GM18868 (cell line): ENCODE measurements at regions not wholly inside any gene's neighbourhood (a gene's known extent, or its start where the extent isn't known, plus 50 kb on each side); places are given as distances from the start of the nearest gene placed in this dataset.
"Not testable (repeated sequence)": the region's sequence is repeated elsewhere in the genome, so short reads cannot be mapped to it uniquely, and the experiment has no call there.

Experiments used
- ATAC-seq: cut with Tn5 transposase; IDR thresholded peaks from one replicate; pipeline ENCODE4 v1.9.1; 2021; ENCODE audit warnings: mild to moderate bottlenecking, moderate library complexity; ENCODE audit not compliant: unreplicated experiment

DNA sequence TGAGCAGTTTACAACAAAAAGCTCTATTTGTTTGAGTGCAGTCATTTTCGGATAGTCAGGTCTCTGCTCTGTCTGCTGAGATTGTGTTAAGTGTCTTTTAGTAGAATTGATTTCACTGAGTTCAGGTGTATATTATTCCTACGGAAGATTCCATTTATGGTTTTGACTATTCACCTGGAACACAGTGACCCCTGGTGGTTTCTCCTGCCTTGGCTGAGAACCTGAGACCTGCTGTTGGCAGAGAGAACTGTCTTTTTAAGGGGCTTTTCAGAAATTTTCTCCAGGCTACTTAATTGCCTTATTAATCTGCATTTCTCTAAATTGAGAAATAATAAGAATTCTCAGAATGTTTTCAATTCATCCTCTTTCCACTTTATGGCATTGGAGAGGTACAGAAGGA is 508.0 kb downstream of the TBC1D32 start:
- ATAC-seq: peak; percentile 56

DNA sequence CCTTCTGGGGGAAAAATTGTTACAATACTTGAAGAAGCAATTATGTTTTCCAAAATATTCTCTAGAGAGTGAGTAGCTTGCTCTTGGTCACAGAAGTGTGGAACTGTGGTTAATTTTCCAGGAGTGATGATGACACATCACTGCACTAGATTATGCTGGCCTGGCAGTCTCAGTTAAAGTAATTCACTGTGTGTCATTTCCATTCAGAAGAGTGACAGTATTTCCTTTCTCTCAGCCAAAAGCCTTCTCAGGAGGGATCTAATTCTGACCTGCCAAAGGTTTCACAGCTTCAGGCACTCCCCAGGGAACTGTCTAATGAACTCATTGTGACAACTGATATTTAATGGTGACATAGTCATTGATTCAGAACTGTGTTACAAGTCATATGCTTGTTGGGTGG is 517.5 kb downstream of the TBC1D32 start:
- no peak for ATAC-seq

DNA sequence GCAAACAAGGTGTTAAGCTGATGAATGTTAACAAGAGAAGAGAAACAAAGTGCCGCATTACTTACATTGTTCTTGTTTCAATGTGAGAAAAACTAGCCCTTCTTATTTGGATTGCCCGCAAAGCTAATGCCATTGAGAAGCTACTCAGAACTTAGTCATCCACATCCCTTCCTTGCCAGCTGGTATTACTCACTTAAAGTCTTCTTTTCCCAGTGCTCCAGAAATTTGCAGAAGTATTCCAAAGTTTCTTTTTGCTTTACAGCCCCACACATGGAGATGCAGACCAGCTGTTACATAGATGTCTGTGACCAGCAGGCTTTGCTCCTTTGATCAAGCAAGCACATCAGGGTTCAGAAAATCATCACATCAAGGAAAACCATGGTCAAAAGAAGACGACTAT is 529.0 kb downstream of the TBC1D32 start:
- no peak for ATAC-seq

DNA sequence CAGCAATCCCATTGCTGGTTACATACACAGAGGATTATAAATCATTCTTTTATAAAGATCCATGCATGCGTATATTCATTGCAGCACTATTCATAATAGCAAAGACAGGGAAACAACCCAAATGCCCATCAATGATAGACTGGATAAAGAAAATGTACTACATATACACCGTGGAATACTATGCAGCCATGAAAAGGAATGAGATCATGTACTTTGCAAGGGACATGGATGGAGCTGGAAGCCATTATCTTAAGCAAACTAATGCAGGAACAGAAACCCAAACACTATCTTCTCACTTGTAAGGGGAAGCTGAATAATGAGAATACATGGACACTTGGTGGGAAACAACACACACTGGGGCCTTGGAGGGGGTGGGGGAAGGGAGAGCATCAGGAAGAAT is 529.7 kb downstream of the TBC1D32 start:
- no peak for ATAC-seq

DNA sequence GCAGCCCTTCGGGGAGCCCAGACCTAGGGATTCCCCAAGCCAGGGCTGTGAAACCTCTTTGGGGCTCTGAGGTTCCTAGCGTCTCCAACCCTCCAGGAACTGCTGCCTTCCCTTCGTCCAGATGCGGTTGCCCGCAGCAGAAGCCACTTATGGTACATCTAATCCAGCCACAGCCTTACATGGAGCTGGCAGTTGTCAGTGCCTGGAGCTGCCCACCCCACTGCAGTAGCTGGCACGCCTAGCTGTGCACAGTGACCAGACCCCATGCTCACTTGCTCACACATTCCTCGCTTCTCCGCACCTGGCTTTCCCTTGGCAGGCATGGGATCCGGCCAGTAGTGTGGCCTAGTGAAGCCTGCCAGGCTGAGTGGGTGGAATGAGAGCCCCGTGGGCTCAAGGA is 547.6 kb downstream of the TBC1D32 start:
- ATAC-seq: no peak

DNA sequence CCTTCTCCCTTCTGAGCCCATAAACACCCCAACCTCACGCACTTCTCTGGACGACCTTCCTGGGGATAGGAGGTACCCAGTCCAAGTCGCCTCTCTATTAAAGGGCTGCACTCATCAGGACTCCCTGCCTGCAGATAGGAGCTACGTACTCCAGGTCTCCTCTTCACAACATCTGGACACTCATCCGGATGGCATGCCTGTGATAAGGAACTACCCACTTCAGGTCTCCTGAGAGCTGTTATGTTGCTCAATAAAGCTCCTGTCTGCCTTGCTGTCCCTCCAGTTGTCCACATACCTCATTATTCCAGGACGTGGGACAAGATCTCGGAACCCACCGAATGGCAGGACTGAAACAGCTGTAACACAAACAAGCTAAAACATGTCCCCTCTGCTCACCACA is 548.0 kb downstream of the TBC1D32 start:
- no peak for ATAC-seq

DNA sequence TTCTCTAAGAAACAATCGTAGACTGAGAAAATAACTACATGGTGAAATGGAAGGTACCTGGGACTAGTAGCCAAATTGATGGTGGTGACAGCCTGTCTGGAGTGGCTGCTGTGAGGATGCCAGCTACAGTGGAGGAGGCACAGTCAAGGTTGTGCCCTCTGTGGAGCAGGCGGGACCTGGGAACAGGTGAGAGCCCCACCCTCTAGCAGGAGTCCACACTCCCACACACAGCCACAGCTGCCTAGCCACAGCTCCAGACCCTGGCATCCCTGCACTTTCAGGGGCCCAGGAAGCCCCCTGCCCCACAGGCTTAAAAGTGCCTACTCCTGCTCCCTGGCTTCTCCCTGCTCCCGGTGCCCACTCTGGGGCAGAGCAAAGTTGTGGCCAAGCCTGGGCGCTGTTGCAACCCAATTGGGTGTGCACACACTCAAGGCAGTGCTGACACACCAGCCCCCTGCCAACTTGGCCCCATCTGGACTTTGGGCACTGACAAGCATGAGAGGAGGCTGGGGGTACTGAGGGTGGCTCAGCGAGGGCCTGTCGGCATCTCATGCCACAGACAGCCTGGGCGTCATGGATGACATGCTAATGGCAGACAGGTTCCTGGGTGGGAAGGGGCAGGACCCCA is 548.7 kb downstream of the TBC1D32 start:
- no peak for ATAC-seq

DNA sequence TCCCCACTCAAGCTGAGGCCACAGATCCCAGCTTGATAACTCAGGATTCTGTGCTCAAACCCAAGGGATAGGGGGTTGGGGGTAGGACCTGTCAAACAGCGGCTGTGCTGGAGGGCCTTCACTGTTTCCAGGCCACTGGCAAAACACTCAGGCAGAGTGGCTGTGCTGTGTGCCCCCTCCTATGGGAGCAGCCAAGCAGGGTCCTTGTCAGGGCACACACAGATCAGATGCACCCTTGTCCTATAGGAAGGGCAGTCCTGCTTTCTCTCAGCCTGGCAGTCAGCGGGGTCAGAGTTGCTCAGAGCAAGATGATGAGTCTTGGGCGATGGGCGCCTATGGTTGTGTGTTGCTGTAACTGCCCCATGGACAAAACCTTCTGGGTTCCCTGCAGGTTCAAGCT is 554.8 kb downstream of the TBC1D32 start:
- no peak for ATAC-seq

DNA sequence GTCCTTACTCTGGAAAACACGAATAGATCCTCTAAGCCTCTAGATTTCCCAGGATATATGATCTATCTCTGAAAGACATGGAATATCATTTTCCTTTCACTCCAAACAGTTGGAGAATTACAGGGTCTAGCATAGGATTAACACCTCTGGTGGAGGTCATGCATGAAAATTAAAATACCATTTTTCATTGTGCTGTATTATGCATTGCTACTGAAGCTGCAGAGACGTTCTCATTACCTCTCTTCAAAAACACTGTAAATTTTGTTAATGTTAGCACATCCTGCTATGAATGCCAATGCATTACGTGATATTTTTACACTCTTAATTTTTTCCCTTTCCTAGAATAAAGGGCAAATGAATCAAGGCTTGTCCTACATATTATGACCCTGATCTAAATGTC is 558.6 kb downstream of the TBC1D32 start:
- ATAC-seq: no peak

DNA sequence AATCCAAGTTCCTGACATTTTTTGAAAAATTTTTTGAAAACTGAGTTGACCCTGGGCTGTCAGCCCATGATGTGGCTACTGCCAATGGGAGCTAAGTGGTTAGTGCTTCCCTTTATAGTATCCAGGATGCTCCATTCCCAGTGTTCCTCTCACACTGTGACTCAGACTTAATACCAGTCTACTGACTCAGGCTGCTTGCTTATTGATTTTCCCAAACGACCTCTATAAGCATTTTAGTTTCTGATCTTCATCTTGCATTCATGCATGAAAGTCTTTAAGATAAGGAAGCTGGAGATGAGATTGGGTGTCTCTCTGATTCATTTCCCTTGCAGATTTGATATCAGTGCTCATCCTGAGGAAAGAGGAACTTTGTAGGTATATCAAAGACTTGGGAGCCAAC is 560.0 kb downstream of the TBC1D32 start:
- ATAC-seq: no peak

DNA sequence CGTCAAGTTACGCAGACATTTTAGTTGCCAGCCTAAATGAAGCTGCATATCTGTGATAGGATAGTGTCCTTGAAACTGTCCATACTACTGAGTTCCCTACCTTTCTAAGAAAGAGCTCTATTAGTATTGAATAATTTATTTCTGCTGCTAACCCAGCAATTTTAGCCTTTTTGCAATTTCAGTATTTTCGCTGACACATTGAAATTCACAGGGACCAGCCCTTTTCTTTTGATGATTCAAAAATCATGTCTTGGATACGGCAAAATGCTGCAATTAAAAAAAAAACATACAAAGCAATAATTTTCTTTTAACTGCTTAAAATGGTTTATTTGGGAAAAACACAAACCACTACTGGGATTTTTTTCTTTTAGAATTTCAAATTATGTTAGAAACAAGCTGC is 563.3 kb downstream of the TBC1D32 start:
- ATAC-seq: no peak

DNA sequence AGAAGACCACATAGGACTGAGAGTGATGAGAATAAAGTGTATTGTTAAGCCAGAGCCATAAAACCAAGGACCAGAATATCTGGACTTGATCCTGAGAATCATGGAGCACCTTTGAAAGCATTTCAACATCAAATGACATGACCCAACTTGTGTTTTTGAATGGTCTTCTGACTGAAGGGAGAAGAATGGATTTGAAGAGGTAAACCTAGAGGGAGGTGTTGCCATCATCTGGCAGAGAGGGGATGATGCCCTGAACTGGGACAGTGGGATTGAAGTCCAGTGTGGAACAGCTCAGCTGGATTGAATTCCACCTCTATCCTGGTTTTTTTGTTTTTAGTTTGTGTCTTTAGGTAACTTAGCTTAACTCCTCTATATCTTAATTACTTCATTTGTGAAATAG is 570.0 kb downstream of the TBC1D32 start:
- no peak for ATAC-seq

DNA sequence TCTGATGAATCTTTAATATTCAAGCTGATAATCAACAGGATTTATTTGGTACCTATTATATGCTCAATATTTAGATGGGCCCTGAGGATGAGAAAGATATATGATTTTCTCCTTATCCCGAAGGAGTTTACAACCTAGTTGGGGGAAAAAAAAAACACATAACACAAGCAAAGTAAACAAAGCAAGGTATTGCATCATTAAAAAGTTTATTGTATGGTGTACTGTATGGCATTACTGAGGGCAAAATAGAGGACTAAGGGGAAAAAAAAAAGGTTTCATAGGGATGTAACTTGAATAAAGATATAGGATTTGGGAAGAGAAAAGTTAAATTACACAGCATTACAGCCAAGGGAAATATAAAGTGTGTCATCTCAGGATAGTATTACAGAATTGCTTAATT is 574.7 kb downstream of the TBC1D32 start:
- no peak for ATAC-seq

DNA sequence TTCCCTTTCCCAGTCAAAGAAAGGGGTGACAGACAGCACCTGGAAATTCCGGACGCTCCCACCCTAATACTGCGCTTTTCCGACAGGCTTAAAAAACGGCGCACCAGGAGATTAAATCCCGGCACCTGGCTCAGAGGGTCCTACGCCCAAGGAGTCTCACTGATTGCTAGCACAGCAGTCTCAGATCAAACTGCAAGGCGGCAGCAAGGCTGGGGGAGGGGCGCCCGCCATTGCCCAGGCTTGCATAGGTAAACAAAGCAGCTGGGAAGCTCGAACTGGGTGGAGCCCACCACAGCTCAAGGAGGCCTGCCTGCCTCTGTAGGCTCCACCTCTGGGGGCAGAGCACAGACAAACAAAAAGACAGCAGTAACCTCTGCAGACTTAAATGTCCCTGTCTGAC is 585.7 kb downstream of the TBC1D32 start:
- ATAC-seq: not testable (repeated sequence)

DNA sequence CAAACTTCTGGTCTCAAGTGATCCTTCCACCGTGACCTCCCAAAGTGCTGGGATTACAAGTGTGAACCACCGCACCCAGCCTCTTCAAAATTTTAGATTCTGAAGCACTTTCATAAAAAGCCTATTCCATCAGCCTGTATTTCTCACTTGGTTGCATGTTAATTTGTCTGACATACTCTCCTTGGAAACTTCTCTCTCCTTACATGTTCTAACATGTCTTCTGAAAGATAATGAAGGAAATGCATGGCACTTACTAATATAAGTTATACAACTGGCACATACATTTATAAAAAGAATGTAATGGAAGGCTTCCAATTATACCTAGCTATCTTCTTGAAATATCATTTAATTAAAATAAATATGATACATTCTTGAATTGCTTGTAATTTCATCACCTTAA is 597.5 kb downstream of the TBC1D32 start:
- no peak for ATAC-seq

DNA sequence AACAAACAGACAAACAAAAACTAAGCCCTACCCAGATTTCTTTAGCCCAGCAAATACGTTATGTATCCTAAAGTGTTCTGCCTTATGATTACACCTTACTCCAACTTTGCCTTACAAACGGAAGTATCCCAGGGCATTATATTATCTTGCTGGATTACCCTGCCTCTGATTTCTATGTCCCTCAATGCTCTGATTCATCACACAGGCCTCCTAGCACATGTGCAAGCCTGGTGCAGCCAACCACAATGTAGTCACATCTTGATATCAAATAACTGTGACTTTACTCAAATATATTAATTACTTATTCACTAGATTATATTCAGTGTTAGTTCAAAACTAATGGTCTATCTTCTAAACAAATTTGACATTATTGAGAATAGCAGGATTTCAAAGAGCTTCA is 598.6 kb downstream of the TBC1D32 start:
- no peak for ATAC-seq

DNA sequence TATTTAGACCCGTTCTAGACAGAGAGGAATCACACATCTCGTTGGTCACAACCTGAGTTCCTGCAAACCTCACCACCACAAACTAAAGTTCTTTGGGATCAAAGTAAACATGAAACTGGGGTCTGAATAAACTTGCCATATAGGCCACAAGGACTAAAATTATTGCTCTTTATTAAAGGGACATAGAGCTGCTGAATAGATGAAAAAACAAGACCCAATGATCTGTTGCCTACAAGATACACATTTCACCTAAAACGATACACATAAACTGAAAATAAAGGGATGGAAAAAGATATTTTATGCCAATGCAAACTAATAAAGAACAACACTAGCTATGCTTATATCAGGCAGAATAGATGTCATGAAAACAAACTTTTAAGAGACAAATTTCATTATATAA is 623.0 kb downstream of the TBC1D32 start:
- no peak for ATAC-seq

DNA sequence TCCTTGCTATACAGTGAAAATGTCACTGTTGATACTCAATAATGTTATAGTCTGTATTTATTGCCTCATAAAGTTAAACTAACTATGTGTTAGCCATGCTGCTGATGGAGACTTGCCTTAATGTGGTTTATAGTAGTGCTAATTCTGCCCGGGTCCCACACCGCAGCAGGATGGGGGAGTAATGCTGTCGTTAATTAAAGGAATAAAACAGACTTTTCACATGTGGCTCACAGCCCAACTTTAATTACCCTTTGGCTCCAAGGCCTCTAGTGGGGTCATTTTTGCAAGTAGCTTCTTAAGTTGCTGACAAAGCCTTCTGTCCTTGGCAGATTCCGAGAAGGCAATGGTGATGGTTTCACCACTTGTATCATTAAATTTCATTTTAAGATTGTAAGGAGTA is 634.3 kb downstream of the TBC1D32 start:
- ATAC-seq: no peak

DNA sequence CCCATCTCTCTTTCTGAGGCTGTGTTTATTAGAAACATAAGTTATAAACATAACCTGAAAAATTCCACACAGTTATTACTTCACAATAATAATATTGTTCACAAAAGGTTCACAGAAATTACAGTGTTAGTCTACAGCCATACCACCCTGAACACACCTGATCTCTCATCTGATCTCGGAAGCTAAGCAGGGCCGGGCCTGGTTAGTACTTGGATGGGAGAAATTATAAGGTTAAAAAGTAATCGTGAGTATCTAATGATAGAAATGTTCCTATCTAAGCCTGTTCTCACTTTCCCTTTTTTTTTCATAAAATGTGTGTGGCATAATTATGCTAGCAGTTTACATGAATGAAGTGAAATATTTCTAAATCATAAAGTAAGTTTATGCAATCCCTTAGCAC is 647.8 kb downstream of the TBC1D32 start:
- ATAC-seq: no peak

DNA sequence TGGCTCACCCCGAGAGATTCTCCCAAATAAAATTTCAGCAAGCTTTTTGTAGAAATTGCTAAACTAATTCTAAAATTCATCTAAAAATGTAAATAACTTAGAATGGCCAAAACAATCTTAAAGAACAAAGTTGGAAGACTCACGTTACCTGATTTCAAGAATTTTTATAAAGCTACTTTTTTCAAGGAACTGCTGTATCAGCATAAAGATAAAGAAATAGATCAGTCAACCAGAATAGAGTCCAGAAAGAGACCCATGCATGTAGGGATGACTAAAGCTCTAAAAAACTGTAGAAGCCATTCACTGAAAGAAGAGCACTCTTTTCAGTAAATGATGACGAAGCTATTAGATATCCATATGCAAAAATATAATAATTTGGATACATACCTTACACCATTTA is 652.1 kb downstream of the TBC1D32 start:
- no peak for ATAC-seq

DNA sequence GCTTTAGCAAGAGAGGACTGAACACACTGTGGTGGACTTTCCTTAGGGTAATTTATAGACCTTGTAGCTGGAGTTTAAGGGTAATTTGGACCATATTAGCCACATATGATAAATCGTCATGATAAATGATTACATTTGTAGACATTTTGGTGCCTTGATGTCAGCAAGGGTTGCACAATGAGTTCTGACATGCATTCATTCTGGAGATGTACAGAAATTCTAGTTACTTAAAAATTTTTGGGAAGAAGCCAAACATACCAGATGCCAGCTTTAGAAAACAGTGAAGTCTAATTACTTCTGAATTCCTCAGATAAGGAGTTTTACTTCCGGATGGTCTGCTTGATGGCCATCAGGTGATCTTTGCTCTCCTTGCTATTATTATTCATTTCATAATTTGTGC is 653.1 kb downstream of the TBC1D32 start:
- ATAC-seq: no peak

DNA sequence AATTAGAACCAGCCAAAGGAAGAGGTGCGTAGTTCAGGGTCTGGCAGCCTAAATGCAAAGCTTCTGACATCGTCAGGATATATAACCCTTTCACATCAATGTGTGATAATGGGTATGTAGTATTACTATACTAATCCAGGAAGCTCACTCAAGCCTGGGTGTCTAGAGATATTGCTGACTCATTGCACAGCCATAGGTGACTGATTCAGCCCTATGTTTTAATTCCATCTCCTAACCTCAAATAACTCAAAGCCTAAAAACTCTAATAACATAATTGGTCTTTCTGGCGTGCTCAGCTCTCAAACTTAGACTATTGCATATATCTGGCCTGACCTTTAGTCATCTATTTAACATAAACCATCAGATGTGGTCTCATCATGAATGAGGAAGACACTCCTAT is 658.4 kb downstream of the TBC1D32 start:
- ATAC-seq: no peak

DNA sequence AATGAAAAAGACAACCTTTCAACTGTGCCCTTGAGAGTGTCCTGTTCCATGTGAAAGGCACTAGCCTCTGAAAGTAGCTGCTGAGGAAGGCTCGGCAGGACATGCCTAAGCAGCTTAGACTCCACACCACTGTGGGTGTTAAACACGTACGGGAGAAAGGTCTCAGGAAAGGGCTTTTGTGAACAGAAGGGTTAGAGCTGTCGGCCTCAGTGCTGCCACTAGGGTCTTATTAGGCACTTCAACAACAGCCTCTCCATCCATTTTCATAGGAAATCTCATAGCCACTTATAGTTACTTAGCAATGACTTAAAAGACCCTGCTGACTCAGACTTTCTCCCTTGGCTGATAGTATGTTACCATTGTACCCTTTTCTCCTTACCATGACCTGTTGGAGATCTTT is 662.8 kb downstream of the TBC1D32 start:
- no peak for ATAC-seq

DNA sequence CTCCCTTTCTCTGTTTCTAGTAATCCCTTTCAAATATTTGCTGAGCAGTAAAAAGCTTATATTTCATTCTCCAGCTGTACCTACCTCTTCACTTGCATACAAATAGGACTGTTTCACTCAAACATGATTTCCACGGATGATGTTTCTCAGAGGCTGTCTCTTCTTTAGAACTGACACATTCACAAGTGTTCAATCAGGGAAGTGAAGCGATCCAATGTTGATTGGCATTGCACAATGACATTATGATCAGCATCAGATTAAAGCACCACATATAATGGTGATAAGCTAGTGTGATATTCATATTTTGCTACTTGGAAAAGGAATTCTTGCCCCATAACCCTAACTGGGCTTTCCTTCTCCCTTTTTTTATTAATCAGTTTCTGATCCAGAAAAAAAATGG is 681.8 kb downstream of the TBC1D32 start:
- no peak for ATAC-seq
